Caco-2 (cell line): ENCODE measurements at regions not wholly inside any gene's neighbourhood (a gene's known extent, or its start where the extent isn't known, plus 50 kb on each side); places are given as distances from the start of the nearest gene placed in this dataset.

Experiments used
- BruUV-seq: library from RNA; stranded (reverse); fragments of 400-500 nt; replicated peaks from 2 replicates; lab custom pipeline; 2021; lab: Mats Ljungman, UMichigan
- CTCF ChIA-PET: fragments of 300-600 bp; sonication (Branson Sonifier 250); formaldehyde crosslinking; loops from one replicate; lab custom pipeline; 2022; ENCODE audit warnings: antibody characterized with exemption; lab: Charles Lee
- POLR2A ChIA-PET: fragments of 300-600 bp; sonication (Branson Sonifier 250); formaldehyde crosslinking; loops from one replicate; lab custom pipeline; 2022; ENCODE audit warnings: antibody characterized with exemption; lab: Charles Lee
- DNase-seq, 2 experiments: peaks; one replicate each; pipeline versions ENCODE4 v3.0.0 to v3.0.0-alpha.2; 2020 to 2022
- H3K27me3 ChIP-seq: replicated peaks from 2 replicates; pipeline ENCODE4 v1.6.0; 2011; ENCODE audit warnings: low read length; ENCODE audit not compliant: control insufficient read depth, insufficient read depth
- H3K36me3 ChIP-seq: 2 replicates; pipeline ENCODE4 v1.5.1; 2011; ENCODE audit warnings: low read length; ENCODE audit not compliant: control insufficient read depth, insufficient read depth
- H3K4me1 ChIP-seq: fragments of 250-450 bp; sonication (Bioruptor Pico); 2 replicates; pipeline ENCODE4 v1.5.1; 2020; ENCODE audit warnings: mild to moderate bottlenecking
- H3K4me3 ChIP-seq: 2 replicates; pipeline ENCODE4 v1.5.1; 2011; ENCODE audit warnings: low read depth, mild to moderate bottlenecking, control low read depth, low read length
- H3K9me3 ChIP-seq: fragments of 250-450 bp; sonication (Bioruptor Pico); 2 replicates; pipeline ENCODE4 v1.5.1; 2020; ENCODE audit warnings: mild to moderate bottlenecking, moderate library complexity
- H3K27ac Mint-ChIP-seq: one replicate; pipeline ENCODE4 v1.8.0; 2022; ENCODE audit warnings: mixed read lengths; ENCODE audit not compliant: unreplicated experiment
- H3K27me3 Mint-ChIP-seq: one replicate; pipeline ENCODE4 v1.8.0; 2022; ENCODE audit warnings: mixed read lengths; ENCODE audit not compliant: insufficient read depth, unreplicated experiment
- H3K36me3 Mint-ChIP-seq: one replicate; pipeline ENCODE4 v1.8.0; 2022; ENCODE audit warnings: mild to moderate bottlenecking, mixed read lengths; ENCODE audit not compliant: insufficient read depth, unreplicated experiment
- H3K4me1 Mint-ChIP-seq: one replicate; pipeline ENCODE4 v1.8.0; 2022; ENCODE audit warnings: low read depth, mixed read lengths; ENCODE audit not compliant: unreplicated experiment
- H3K4me3 Mint-ChIP-seq: one replicate; pipeline ENCODE4 v1.8.0; 2022; ENCODE audit warnings: mild to moderate bottlenecking, moderate library complexity, mixed read lengths; ENCODE audit not compliant: unreplicated experiment
- H3K9me3 Mint-ChIP-seq: one replicate; pipeline ENCODE4 v1.8.0; 2022; ENCODE audit warnings: mixed read lengths; ENCODE audit not compliant: unreplicated experiment
- intact Hi-C: fragments of 100-400 bp; cut with micrococcal nuclease; formaldehyde crosslinking; loops from one replicate; pipeline ENCODE4 v1.10.0; 2022; ENCODE audit not compliant: unreplicated experiment
- TF ChIP-seq, protein P1 (sequence below), 2 experiments: fragments of 200-600 bp in 1 of 2; IDR thresholded peaks; 1 replicate in 1 of 2; 2 replicates in 1 of 2; pipeline versions ENCODE4 v1.5.1 to v1.8.0; 2011 to 2022; ENCODE audit warnings: antibody characterized with exemption in 1 of 2, control low read depth in 1 of 2, inconsistent platforms in 1 of 2, low read depth in 1 of 2, low read length in 1 of 2, mild to moderate bottlenecking in 1 of 2, moderate library complexity in 1 of 2; ENCODE audit not compliant: insufficient read depth in 1 of 2, severe bottlenecking in 1 of 2, unreplicated experiment in 1 of 2

DNA sequence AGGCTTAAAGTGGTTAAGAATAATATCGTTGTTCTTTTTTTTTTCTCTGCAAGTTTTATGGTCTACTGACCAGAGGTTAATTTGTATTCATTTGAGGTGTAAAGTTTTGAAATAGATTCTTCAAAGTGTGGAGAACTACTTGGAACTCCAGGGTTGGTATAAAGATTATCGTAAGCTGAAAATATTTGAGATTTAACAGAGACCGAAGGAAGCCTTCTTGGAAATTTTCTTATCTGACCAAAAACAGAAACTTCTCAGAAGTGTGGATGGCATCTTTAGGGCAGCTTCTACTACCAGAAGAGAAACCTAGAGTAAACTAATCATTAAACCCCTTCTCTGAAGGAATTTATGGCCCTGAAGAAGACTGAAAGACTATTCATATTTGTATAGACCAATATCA lies 206.8 kb upstream of the MON1B start:
- Histone ChIP-seq H3K36me3 (no peaks in the 10 kb centered on the region), H3K27me3 (no peaks in the 10 kb centered on the region), H3K4me1 (no peaks in the 10 kb centered on the region), H3K9me3 (no peaks in the 10 kb centered on the region), H3K4me3 (no peak overlapping the region)
- ChIA-PET POLR2A (no interaction called here), CTCF (interaction anchor here (0.5 kb wide), 1 partner anchor 156 kb away, joined by 3 read pairs; no protein-coding TSS in a partner anchor)
- no peak for DNase-seq
- no peaks in the 10 kb centered on the region for H3K36me3 Mint-ChIP-seq
- intact Hi-C loops = loop anchor here (1.0 kb wide), 1 partner anchor 14 kb away; no protein-coding TSS in a partner anchor
- no peak overlapping the region for H3K27ac Mint-ChIP-seq
- peaks cover 11% of the 10 kb centered on the region for H3K27me3 Mint-ChIP-seq
- H3K4me3 Mint-ChIP-seq = no peak overlapping the region
- H3K9me3 Mint-ChIP-seq = no peaks in the 10 kb centered on the region
- no peaks in the 10 kb centered on the region for H3K4me1 Mint-ChIP-seq
- BruUV-seq = no TSS peak
- TF ChIP-seq, protein P1, sequence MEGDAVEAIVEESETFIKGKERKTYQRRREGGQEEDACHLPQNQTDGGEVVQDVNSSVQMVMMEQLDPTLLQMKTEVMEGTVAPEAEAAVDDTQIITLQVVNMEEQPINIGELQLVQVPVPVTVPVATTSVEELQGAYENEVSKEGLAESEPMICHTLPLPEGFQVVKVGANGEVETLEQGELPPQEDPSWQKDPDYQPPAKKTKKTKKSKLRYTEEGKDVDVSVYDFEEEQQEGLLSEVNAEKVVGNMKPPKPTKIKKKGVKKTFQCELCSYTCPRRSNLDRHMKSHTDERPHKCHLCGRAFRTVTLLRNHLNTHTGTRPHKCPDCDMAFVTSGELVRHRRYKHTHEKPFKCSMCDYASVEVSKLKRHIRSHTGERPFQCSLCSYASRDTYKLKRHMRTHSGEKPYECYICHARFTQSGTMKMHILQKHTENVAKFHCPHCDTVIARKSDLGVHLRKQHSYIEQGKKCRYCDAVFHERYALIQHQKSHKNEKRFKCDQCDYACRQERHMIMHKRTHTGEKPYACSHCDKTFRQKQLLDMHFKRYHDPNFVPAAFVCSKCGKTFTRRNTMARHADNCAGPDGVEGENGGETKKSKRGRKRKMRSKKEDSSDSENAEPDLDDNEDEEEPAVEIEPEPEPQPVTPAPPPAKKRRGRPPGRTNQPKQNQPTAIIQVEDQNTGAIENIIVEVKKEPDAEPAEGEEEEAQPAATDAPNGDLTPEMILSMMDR (IDR thresholded peaks at IDR 0.05; ENCODE audit: insufficient read depth in 1 of 2, low read depth in 1 of 2, low read length in 1 of 2, severe bottlenecking in 1 of 2, unreplicated experiment in 1 of 2) = no peak

DNA sequence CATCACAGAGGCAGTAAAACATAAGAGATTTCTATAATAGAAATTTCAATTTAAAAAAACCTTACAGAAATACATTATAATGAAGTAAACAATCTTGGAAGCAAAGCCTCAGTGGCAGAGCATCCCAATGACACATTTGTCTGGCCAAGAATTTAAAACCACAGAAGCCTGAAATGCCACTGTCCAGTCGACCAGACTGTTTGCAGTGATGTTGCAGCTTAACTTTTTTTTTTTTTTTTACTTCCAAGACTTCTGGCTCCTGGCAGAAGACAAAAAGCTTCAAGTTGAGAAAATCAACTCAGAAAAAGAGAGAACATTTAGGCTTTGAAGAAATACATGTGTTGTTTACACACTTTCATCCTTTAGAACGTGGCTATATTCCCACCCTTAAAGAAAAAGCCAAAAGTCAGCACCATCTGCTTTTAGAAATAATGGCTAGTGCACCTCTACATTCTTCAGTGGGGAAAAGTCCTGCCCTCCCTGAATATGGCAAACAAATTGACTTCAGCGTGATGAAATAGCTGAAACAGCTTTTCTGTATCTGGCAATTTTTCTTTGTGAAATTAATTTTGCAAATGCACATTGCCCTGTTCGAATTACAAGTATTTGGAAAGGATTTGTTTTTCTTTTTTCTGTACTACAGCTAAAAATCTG lies 205.5 kb upstream of the MON1B start:
- BruUV-seq = no TSS peak
- H3K36me3 Mint-ChIP-seq = no peaks in the 10 kb centered on the region
- H3K4me1 Mint-ChIP-seq = no peaks in the 10 kb centered on the region
- Histone ChIP-seq H3K36me3 (no peaks in the 10 kb centered on the region), H3K27me3 (no peaks in the 10 kb centered on the region), H3K9me3 (no peaks in the 10 kb centered on the region), H3K4me3 (no peak overlapping the region), H3K4me1 (no peaks in the 10 kb centered on the region)
- POLR2A ChIA-PET = no interaction called here
- TF ChIP-seq, protein P1 (IDR thresholded peaks at IDR 0.05; ENCODE audit: insufficient read depth in 1 of 2, low read depth in 1 of 2, low read length in 1 of 2, severe bottlenecking in 1 of 2, unreplicated experiment in 1 of 2) = no peak
- no peak overlapping the region for H3K27ac Mint-ChIP-seq
- CTCF ChIA-PET = no interaction called here
- DNase-seq = no peak
- intact Hi-C loops = no loop called here
- peaks cover 19% of the 10 kb centered on the region for H3K27me3 Mint-ChIP-seq
- H3K9me3 Mint-ChIP-seq = no peaks in the 10 kb centered on the region
- H3K4me3 Mint-ChIP-seq = no peak overlapping the region

DNA sequence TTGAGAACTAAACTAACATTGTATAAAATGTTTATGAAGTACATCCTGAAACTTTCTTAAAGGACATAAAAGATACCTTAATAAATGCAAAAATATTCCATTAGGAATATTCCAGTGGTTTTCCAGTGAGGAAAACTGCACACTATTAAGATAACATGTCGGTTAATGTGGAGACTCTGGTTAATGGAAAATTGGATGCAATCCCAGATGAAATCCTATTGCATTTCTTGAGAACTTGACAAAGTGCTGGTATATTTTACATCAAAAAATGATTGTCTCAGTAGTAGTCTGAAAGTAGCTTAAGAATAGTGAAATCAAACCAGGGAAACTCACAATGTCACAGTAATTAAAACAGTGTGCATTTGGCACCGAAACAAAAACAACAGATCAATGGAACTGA lies 202.5 kb upstream of the MON1B start:
- Mint-ChIP-seq H3K4me1 (no peaks in the 10 kb centered on the region), H3K27me3 (peaks cover 24% of the 10 kb centered on the region), H3K27ac (no peak overlapping the region), H3K36me3 (no peaks in the 10 kb centered on the region), H3K4me3 (no peak overlapping the region), H3K9me3 (no peaks in the 10 kb centered on the region)
- intact Hi-C loops = no loop called here
- no peak overlapping the region for H3K4me3 ChIP-seq
- no peaks in the 10 kb centered on the region for H3K9me3 ChIP-seq
- BruUV-seq = no TSS peak
- no peaks in the 10 kb centered on the region for H3K4me1 ChIP-seq
- H3K27me3 ChIP-seq = no peaks in the 10 kb centered on the region
- no peak for DNase-seq
- TF ChIP-seq, protein P1 (IDR thresholded peaks at IDR 0.05; ENCODE audit: insufficient read depth in 1 of 2, low read depth in 1 of 2, low read length in 1 of 2, severe bottlenecking in 1 of 2, unreplicated experiment in 1 of 2) = no peak
- H3K36me3 ChIP-seq = no peaks in the 10 kb centered on the region
- ChIA-PET POLR2A (no interaction called here), CTCF (no interaction called here)
